RWPE2 (cell line): ENCODE measurements at regions not wholly inside any gene's neighbourhood (a gene's known extent, or its start where the extent isn't known, plus 50 kb on each side); places are given as distances from the start of the nearest gene placed in this dataset.
A peak's percentile ranks its signal among the peaks of the same experiment; 100 is the strongest.

ENCODE experiments used
- ATAC-seq: fragments of 200-7000 bp; cut with Tn5 transposase; 3 replicates; pipeline ENCODE4 v1.9.1; 2021; ENCODE audit warnings: low read depth
- DNase-seq: peaks from one replicate; pipeline ENCODE4 v3.0.0-alpha.2; 2020; ENCODE audit warnings: low spot score
- H3K27ac ChIP-seq: fragments of 450-650 bp; 2 replicates; pipeline ENCODE4 v1.5.1; 2017; ENCODE audit warnings: mild to moderate bottlenecking; ENCODE audit not compliant: poor library complexity, severe bottlenecking
- H3K27me3 ChIP-seq: fragments of 250-450 bp; sonication (Bioruptor Pico); 2 replicates; pipeline ENCODE4 v1.5.1; 2021; ENCODE audit warnings: mild to moderate bottlenecking, moderate library complexity; ENCODE audit not compliant: insufficient read depth, poor library complexity, severe bottlenecking
- H3K36me3 ChIP-seq: fragments of 250-450 bp; sonication (Bioruptor Pico); 2 replicates; pipeline ENCODE4 v1.5.1; 2020; ENCODE audit warnings: low read depth, mild to moderate bottlenecking, moderate library complexity
- H3K4me1 ChIP-seq: fragments of 250-450 bp; sonication (Bioruptor Pico); 2 replicates; pipeline ENCODE4 v1.5.1; 2021; ENCODE audit warnings: mild to moderate bottlenecking, moderate library complexity; ENCODE audit not compliant: insufficient read depth, poor library complexity, severe bottlenecking
- H3K4me3 ChIP-seq: fragments of 250-450 bp; sonication (Bioruptor Pico); 2 replicates; pipeline ENCODE4 v1.5.1; 2021; ENCODE audit warnings: mild to moderate bottlenecking, moderate library complexity; ENCODE audit not compliant: severe bottlenecking
- H3K9me3 ChIP-seq: fragments of 250-450 bp; sonication (Bioruptor Pico); 2 replicates; pipeline ENCODE4 v1.5.1; 2021; ENCODE audit warnings: mild to moderate bottlenecking, moderate library complexity; ENCODE audit not compliant: severe bottlenecking
- CTCF ChIP-seq: fragments of 450-650 bp; IDR thresholded peaks from one replicate; pipeline ENCODE4 v1.5.1; 2017; ENCODE audit warnings: mild to moderate bottlenecking, moderate library complexity; ENCODE audit not compliant: poor library complexity, severe bottlenecking

GRCh38 chr3:150094150-150094933 lies 123.6 kb upstream of the PFN2 start:
- peak; percentile 16 for TF ChIP-seq CTCF
- peak; percentile 90 for ATAC-seq
- Histone ChIP-seq H3K4me1 (peaks cover 31% of the 10 kb centered on the region), H3K9me3 (no peaks in the 10 kb centered on the region), H3K4me3 (no peak overlapping the region), H3K27ac (peak overlapping the region; percentile 49), H3K27me3 (no peaks in the 10 kb centered on the region), H3K36me3 (no peaks in the 10 kb centered on the region)
- DNase-seq, result peak; percentile 73

- no peak for TF ChIP-seq CTCF
- Histone ChIP-seq H3K27ac (no peak overlapping the region), H3K9me3 (no peaks in the 10 kb centered on the region), H3K27me3 (no peaks in the 10 kb centered on the region), H3K4me3 (no peak overlapping the region), H3K36me3 (no peaks in the 10 kb centered on the region), H3K4me1 (peaks cover 23% of the 10 kb centered on the region)
- no peak for ATAC-seq
- no peak for DNase-seq
Measured at GRCh38 chr3:150091626-150092025, 120.9 kb upstream of the PFN2 start.

GRCh38 chr3:150090877-150091276 lies 120.2 kb upstream of the PFN2 start:
- Histone ChIP-seq H3K36me3 (no peaks in the 10 kb centered on the region), H3K27me3 (no peaks in the 10 kb centered on the region), H3K4me1 (peaks cover 23% of the 10 kb centered on the region), H3K9me3 (no peaks in the 10 kb centered on the region), H3K4me3 (no peak overlapping the region), H3K27ac (peak overlapping the region; percentile 18)
- ATAC-seq (no peak), DNase-seq (no peak)
- TF ChIP-seq CTCF, result no peak

GRCh38 chr3:150090006-150090405 lies 119.3 kb upstream of the PFN2 start:
- no peak for TF ChIP-seq CTCF
- Histone ChIP-seq H3K27ac (peak overlapping the region; percentile 18), H3K4me3 (no peak overlapping the region), H3K4me1 (peaks cover 20% of the 10 kb centered on the region), H3K9me3 (no peaks in the 10 kb centered on the region), H3K27me3 (no peaks in the 10 kb centered on the region), H3K36me3 (no peaks in the 10 kb centered on the region)
- no peak for DNase-seq
- peak; percentile 43; the same call in 2 of the 3 replicates for ATAC-seq

- TF ChIP-seq CTCF, result no peak
- ATAC-seq (no peak), DNase-seq (no peak)
- Histone ChIP-seq H3K36me3 (no peaks in the 10 kb centered on the region), H3K4me3 (no peak overlapping the region), H3K9me3 (no peaks in the 10 kb centered on the region), H3K27me3 (no peaks in the 10 kb centered on the region), H3K27ac (no peak overlapping the region), H3K4me1 (peaks cover 35% of the 10 kb centered on the region)
Measured at GRCh38 chr3:150084128-150084527, 113.4 kb upstream of the PFN2 start.
